Liver (tissue), 8 donors: ENCODE measurements at regions not wholly inside any gene's neighbourhood (a gene's known extent, or its start where the extent isn't known, plus 50 kb on each side); places are given as distances from the start of the nearest gene placed in this dataset.

Experiments
- DNase-seq: peaks from one replicate; pipeline ENCODE4 v3.0.0-alpha.2; 2017; ENCODE audit warnings: low spot score
- H3K27ac ChIP-seq, 2 donors: one replicate each; pipeline ENCODE4 v1.7.0; 2013; ENCODE audit warnings: inconsistent platforms in 2 of 2, low read length in 2 of 2, control low read depth in 1 of 2, low read depth in 1 of 2, mild to moderate bottlenecking in 1 of 2
- H3K27me3 ChIP-seq, 4 donors: one replicate each; pipeline versions ENCODE4 v1.6.1 to v1.7.0; 2013; ENCODE audit warnings: low read length in 3 of 4, inconsistent platforms in 1 of 4, mild to moderate bottlenecking in 1 of 4, moderate library complexity in 1 of 4; ENCODE audit not compliant: control insufficient read depth in 4 of 4, insufficient read depth in 4 of 4
- H3K36me3 ChIP-seq, 4 donors: one replicate each; pipeline versions ENCODE4 v1.6.1 to v1.7.0; 2013; ENCODE audit warnings: low read length in 3 of 4, mild to moderate bottlenecking in 3 of 4, low read depth in 1 of 4, moderate library complexity in 1 of 4; ENCODE audit not compliant: control insufficient read depth in 4 of 4, insufficient read depth in 3 of 4
- H3K4me1 ChIP-seq, 4 donors: one replicate each; pipeline versions ENCODE4 v1.6.1 to v1.7.0; 2013; ENCODE audit warnings: low read length in 3 of 4, mild to moderate bottlenecking in 3 of 4, moderate library complexity in 1 of 4; ENCODE audit not compliant: control insufficient read depth in 4 of 4, insufficient read depth in 4 of 4
- H3K4me3 ChIP-seq, 3 donors: one replicate each; pipeline versions ENCODE4 v1.6.1 to v1.7.0; 2013; ENCODE audit warnings: low read length in 3 of 3, control low read depth in 1 of 3, low read depth in 1 of 3, mild to moderate bottlenecking in 1 of 3
- H3K9ac ChIP-seq, 2 donors: one replicate each; pipeline ENCODE4 v1.7.0; 2013; ENCODE audit warnings: low read length in 2 of 2, mild to moderate bottlenecking in 2 of 2, moderate library complexity in 2 of 2, control low read depth in 1 of 2, low read depth in 1 of 2
- H3K9me3 ChIP-seq, 4 donors: one replicate each; pipeline versions ENCODE4 v1.6.1 to v1.7.0; 2013; ENCODE audit warnings: low read length in 3 of 4; ENCODE audit not compliant: control insufficient read depth in 4 of 4
- EGR1 ChIP-seq, 2 donors: IDR thresholded peaks; 2 replicates each; pipeline ENCODE4 v1.6.1; 2016 to 2018; ENCODE audit warnings: antibody characterized with exemption in 2 of 2, low read depth in 2 of 2
- FOXA1 ChIP-seq: IDR thresholded peaks from 2 replicates; pipeline ENCODE4 v1.6.1; 2016; ENCODE audit warnings: antibody characterized with exemption
- FOXA2 ChIP-seq: IDR thresholded peaks from 2 replicates; pipeline ENCODE4 v1.6.1; 2016; ENCODE audit warnings: antibody characterized with exemption
- HNF4A ChIP-seq, 2 donors: conservative IDR thresholded peaks; 2 replicates each; pipeline ENCODE4 v1.6.1; 2016; ENCODE audit warnings: antibody characterized with exemption in 2 of 2, mild to moderate bottlenecking in 2 of 2
- JUND ChIP-seq, 2 donors: IDR thresholded peaks; 2 replicates each; pipeline ENCODE4 v1.6.1; 2016; ENCODE audit warnings: antibody characterized with exemption in 2 of 2
- NR2F2 ChIP-seq: IDR thresholded peaks from 2 replicates; pipeline ENCODE4 v1.6.1; 2016; ENCODE audit warnings: antibody characterized with exemption
- RAD21 ChIP-seq, 2 donors: IDR thresholded peaks; 2 replicates each; pipeline ENCODE4 v1.6.1; 2016; ENCODE audit warnings: antibody characterized with exemption in 2 of 2, mild to moderate bottlenecking in 2 of 2
- RXRA ChIP-seq, 2 donors: IDR thresholded peaks; 2 replicates each; pipeline ENCODE4 v1.6.1; 2017 to 2018; ENCODE audit warnings: antibody characterized with exemption in 2 of 2, mild to moderate bottlenecking in 1 of 2
- SP1 ChIP-seq: IDR thresholded peaks from 2 replicates; pipeline ENCODE4 v1.6.1; 2018; ENCODE audit warnings: antibody characterized with exemption, mild to moderate bottlenecking
- TAF1 ChIP-seq: conservative IDR thresholded peaks from 2 replicates; pipeline ENCODE4 v1.6.1; 2016; ENCODE audit warnings: antibody characterized with exemption, mild to moderate bottlenecking
- YY1 ChIP-seq: IDR thresholded peaks from 2 replicates; pipeline ENCODE4 v1.6.1; 2016; ENCODE audit warnings: antibody characterized with exemption, mild to moderate bottlenecking
- WGBS: extraction: QIAGEN DNeasy Blood & Tissue Kit; methylation state at CpG from one replicate; pipeline ENCODE4 v1.1.7; 2013; 5-methylcytosine and 5-hydroxymethylcytosine counted together
- TF ChIP-seq, protein P1 (sequence below): IDR thresholded peaks from 2 replicates; pipeline ENCODE4 v1.6.1; 2016; ENCODE audit warnings: antibody characterized with exemption, mild to moderate bottlenecking
- TF ChIP-seq, protein P2 (sequence below): IDR thresholded peaks from 2 replicates; pipeline ENCODE4 v1.6.1; 2016; ENCODE audit warnings: antibody characterized with exemption
- TF ChIP-seq, protein P3 (sequence below): fragments of 150-350 bp; IDR thresholded peaks from 2 replicates; pipeline ENCODE4 v1.5.1; 2017; ENCODE audit warnings: improper control_type of control experiment, low read depth, low read length; ENCODE audit not compliant: missing input control
- TF ChIP-seq, protein P4 (sequence below): IDR thresholded peaks from 2 replicates; pipeline ENCODE4 v1.6.1; 2016; ENCODE audit warnings: antibody characterized with exemption
- donor health status: healthy.
- donor health status: healthy.
- donor health status: healthy.
- donor health status: healthy.
- donor health status: healthy.

DNA sequence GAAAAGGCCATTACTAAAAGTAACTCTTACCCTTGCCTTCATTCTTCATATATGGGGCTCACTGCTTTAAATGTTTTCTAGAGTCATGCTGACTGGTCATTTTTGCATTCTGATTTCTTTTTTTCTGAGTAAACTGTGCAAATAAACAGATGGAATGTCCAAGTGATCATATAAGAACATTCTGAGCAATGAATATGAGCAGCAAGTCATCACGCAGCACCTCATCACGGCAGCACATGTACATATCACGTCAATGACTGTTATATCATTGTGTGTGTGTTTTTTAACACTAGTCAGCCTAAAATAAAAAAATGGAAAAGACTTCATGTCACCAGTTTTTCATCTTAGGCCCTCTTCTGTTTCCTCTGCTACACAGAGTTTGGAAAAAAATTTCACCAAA is 490.0 kb upstream of the ZFHX3 start:
- TF ChIP-seq YY1 (no peak), TAF1 (no peak), SP1 (no peak), EGR1 (IDR thresholded peaks at IDR 0.05; ENCODE audit: low read depth in 2 of 2) (no peak), RAD21 (IDR thresholded peaks at IDR 0.05) (no peak), JUND (IDR thresholded peaks at IDR 0.05) (no peak), NR2F2 (no peak), RXRA (IDR thresholded peaks at IDR 0.05) (no peak)
- TF ChIP-seq, protein P1, sequence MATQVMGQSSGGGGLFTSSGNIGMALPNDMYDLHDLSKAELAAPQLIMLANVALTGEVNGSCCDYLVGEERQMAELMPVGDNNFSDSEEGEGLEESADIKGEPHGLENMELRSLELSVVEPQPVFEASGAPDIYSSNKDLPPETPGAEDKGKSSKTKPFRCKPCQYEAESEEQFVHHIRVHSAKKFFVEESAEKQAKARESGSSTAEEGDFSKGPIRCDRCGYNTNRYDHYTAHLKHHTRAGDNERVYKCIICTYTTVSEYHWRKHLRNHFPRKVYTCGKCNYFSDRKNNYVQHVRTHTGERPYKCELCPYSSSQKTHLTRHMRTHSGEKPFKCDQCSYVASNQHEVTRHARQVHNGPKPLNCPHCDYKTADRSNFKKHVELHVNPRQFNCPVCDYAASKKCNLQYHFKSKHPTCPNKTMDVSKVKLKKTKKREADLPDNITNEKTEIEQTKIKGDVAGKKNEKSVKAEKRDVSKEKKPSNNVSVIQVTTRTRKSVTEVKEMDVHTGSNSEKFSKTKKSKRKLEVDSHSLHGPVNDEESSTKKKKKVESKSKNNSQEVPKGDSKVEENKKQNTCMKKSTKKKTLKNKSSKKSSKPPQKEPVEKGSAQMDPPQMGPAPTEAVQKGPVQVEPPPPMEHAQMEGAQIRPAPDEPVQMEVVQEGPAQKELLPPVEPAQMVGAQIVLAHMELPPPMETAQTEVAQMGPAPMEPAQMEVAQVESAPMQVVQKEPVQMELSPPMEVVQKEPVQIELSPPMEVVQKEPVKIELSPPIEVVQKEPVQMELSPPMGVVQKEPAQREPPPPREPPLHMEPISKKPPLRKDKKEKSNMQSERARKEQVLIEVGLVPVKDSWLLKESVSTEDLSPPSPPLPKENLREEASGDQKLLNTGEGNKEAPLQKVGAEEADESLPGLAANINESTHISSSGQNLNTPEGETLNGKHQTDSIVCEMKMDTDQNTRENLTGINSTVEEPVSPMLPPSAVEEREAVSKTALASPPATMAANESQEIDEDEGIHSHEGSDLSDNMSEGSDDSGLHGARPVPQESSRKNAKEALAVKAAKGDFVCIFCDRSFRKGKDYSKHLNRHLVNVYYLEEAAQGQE: no peak
- TF ChIP-seq, protein P2, sequence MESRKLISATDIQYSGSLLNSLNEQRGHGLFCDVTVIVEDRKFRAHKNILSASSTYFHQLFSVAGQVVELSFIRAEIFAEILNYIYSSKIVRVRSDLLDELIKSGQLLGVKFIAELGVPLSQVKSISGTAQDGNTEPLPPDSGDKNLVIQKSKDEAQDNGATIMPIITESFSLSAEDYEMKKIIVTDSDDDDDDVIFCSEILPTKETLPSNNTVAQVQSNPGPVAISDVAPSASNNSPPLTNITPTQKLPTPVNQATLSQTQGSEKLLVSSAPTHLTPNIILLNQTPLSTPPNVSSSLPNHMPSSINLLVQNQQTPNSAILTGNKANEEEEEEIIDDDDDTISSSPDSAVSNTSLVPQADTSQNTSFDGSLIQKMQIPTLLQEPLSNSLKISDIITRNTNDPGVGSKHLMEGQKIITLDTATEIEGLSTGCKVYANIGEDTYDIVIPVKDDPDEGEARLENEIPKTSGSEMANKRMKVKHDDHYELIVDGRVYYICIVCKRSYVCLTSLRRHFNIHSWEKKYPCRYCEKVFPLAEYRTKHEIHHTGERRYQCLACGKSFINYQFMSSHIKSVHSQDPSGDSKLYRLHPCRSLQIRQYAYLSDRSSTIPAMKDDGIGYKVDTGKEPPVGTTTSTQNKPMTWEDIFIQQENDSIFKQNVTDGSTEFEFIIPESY: no peak
- TF ChIP-seq, protein P3, sequence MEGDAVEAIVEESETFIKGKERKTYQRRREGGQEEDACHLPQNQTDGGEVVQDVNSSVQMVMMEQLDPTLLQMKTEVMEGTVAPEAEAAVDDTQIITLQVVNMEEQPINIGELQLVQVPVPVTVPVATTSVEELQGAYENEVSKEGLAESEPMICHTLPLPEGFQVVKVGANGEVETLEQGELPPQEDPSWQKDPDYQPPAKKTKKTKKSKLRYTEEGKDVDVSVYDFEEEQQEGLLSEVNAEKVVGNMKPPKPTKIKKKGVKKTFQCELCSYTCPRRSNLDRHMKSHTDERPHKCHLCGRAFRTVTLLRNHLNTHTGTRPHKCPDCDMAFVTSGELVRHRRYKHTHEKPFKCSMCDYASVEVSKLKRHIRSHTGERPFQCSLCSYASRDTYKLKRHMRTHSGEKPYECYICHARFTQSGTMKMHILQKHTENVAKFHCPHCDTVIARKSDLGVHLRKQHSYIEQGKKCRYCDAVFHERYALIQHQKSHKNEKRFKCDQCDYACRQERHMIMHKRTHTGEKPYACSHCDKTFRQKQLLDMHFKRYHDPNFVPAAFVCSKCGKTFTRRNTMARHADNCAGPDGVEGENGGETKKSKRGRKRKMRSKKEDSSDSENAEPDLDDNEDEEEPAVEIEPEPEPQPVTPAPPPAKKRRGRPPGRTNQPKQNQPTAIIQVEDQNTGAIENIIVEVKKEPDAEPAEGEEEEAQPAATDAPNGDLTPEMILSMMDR: no peak
- Histone ChIP-seq H3K27me3 (no peaks in the 10 kb centered on the region), H3K9me3 (no peaks in the 10 kb centered on the region), H3K27ac (no peak overlapping the region), H3K9ac (no peak overlapping the region), H3K4me1 (no peaks in the 10 kb centered on the region), H3K4me3 (no peak overlapping the region), H3K36me3 (no peaks in the 10 kb centered on the region)
- WGBS: 84% methylated on average over 3 of the region's 3 CpGs
- no peak for DNase-seq

DNA sequence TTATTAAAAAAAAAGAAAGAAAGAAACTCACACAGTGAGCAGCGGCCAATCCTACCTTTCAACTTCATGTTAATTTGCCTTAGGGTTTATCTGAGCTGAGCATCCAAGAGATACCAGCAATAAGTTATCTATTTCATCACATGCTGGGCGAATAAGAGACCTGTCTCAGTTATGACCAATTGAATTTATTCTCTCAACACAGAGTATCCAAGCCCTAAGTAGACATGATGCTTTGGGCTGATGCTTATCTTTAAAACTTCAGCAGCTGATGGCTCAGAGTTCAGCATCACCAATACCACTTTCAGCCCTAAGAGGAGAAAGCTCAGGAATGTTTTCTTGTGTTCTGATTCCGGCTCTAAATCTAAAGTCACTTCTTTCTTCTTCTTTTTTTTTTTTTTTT is 489.0 kb upstream of the ZFHX3 start:
- H3K9me3 ChIP-seq: peaks cover 0 to 2% (median 0%) of the 10 kb centered on the region in 4 donors
- no peak for DNase-seq
- no peak overlapping the region for H3K9ac ChIP-seq
- no peak overlapping the region for H3K4me3 ChIP-seq
- H3K27ac ChIP-seq: no peak overlapping the region
- TF ChIP-seq, protein P3: no peak
- TF ChIP-seq YY1 (no peak), HNF4A (conservative IDR thresholded peaks at IDR 0.05) (no peak), FOXA1 (no peak), RXRA (IDR thresholded peaks at IDR 0.05) (no peak), SP1 (no peak), FOXA2 (no peak), TAF1 (no peak)
- TF ChIP-seq, protein P2: no peak
- TF ChIP-seq, protein P1: no peak
- TF ChIP-seq, protein P4, sequence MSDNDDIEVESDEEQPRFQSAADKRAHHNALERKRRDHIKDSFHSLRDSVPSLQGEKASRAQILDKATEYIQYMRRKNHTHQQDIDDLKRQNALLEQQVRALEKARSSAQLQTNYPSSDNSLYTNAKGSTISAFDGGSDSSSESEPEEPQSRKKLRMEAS: no peak
- H3K36me3 ChIP-seq: no peaks in the 10 kb centered on the region
- H3K27me3 ChIP-seq: no peaks in the 10 kb centered on the region
- no peaks in the 10 kb centered on the region for H3K4me1 ChIP-seq
- 79% methylated on average over 3 of the region's 3 CpGs for WGBS
